Ramos (cell line): ENCODE measurements at regions not wholly inside any gene's neighbourhood (a gene's known extent, or its start where the extent isn't known, plus 50 kb on each side); places are given as distances from the start of the nearest gene placed in this dataset.
"Not testable (repeated sequence)": the region's sequence is repeated elsewhere in the genome, so short reads cannot be mapped to it uniquely, and the experiment has no call there.

ENCODE experiments used
- in situ Hi-C: fragments of 300-500 bp; cut with MboI; formaldehyde crosslinking; loops from one replicate; pipeline ENCODE4 v1.14.3; 2022; ENCODE audit warnings: low sequenced_read_pairs; ENCODE audit not compliant: unreplicated experiment

DNA sequence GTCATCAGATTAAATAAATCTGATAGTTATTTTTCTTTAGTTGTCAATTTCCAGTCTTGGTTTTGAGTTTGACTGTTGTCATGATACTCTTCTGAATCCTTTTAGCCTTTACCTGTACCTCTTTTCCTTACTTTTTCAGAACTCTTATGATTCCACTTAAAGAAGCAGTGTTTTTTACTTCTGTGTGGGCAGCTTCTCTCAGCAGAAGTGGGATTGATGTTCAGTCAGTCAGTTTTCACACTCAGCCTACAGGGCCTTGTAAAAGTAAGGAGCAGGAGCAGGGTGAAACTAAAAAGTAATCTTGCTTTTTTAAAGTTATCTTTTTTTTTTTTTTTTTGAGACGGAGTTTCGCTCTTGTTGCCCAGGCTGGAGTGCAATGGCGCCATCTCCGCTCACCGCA, 75.1 kb downstream of the HAUS1 start:
- in situ Hi-C loops, result no loop called here

DNA sequence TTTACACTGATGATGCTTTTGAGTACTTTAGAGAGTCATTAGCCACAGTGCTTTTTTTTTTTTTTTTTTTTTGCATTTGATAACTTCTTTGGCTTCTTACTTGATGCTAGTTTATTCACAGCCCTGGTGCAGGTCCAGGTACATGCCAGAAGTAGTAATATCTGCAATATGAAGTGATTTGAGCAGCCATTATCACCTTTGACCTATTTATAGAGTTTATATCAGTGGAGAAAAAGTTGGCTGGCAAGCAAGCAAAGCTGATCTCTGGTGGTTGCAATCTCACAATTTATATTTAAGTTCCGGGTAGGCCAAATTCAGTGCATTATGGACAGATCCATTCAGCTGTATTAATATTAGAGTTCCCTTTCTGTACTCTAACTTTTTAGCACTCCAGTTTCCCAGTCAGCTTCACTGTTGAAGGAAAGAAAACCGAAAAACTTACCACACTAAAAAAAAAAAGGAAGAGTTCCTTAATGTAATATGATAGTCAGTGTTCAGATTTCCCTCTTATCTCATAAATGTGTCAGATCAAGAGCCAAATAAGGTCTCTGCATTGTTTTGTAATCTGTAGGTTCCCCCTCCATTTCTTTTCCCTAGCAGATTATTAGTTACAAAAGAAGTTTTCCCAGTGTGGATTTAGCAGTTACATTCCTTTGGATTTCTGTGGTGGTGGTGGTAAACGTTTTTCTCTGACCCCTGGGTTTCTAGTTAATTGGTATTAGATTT, 78.6 kb downstream of the HAUS1 start:
- in situ Hi-C loops, result no loop called here

DNA sequence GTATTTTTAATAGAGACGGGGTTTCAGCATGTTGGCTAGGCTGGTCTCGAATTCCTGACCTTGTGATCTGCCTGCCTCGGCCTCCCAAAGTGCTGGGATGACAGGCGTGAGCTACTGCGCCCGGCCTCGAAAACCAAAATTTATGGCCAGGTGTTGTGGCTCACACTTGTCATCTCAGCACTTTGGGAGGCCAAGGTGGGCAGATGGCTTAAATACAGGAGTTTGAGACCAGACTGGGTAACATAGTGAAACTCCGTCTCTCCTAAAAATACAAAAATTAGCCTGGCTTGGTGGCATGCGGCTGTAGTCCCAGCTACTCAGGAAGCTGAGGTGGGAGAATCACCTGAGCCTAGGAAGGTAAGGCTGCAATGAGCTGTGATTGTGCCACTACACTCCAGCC, 80.1 kb downstream of the HAUS1 start:
- in situ Hi-C loops, result not testable (repeated sequence)

DNA sequence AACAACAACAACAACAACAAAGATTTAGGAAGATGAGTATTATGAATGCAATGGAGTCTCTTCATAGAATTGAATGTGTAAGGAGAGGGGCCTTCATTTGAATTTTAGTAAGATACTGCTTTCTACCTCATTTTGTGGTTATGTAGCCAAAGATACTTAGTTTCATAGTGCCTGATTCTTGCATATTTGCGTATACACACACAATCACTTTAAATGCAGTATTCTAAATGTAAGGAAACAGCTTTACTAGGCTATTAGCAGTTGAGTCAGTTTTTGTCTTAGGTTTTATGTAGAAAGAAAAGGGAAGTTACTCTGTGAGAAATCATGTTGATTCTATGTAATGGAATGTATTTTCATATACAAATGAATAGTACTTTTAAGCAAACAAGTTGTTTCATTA, 80.5 kb downstream of the HAUS1 start:
- in situ Hi-C loops, result no loop called here

DNA sequence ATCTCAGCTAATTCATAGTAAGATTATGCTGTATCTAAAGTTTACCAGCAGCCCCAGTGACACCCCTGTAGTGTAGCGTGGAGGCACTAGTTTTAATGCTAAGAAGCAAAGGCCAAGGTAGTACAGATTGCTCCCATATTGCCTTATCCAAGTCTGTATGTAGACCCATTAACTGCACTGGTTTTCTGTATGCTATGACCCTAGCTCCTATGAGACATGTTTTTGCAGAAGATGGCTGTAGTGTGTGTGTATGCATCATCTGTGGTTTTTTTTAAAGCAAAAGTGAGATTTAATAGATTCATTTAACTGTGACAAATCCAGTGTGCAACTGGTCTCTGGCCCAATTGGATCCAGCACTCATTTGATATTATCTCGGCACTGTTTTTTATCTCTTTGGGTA, 86.5 kb downstream of the HAUS1 start:
- in situ Hi-C loops, result no loop called here

DNA sequence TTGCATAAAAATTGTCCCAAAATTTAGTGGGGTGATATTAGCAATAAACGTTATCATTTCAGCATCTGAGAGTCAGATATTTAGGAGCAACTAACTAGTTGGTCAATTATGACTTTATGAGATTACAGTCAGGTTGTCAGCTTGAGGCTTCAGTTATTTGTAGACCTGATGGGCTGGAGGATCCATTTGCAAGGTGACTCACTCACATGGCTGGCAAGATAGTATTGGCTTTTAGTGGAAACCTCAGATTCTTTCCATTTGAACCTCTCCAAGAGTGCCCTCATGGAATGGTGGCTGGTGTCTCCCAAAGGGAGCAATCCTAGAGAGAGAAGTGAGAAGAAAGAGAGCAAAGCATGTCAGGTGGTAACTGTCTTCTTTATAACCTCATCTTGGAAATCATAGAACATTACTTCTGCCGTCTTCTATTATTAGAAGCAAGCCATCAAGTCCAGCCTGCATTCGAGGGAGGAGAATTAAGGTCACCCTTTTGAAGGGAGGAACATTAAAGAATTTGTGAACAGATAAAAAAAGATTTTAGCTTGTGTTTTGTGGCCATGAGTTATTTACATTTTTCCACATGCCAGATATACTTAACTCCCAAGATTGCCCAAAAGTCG, 92.5 kb downstream of the HAUS1 start:
- in situ Hi-C loops, result no loop called here

DNA sequence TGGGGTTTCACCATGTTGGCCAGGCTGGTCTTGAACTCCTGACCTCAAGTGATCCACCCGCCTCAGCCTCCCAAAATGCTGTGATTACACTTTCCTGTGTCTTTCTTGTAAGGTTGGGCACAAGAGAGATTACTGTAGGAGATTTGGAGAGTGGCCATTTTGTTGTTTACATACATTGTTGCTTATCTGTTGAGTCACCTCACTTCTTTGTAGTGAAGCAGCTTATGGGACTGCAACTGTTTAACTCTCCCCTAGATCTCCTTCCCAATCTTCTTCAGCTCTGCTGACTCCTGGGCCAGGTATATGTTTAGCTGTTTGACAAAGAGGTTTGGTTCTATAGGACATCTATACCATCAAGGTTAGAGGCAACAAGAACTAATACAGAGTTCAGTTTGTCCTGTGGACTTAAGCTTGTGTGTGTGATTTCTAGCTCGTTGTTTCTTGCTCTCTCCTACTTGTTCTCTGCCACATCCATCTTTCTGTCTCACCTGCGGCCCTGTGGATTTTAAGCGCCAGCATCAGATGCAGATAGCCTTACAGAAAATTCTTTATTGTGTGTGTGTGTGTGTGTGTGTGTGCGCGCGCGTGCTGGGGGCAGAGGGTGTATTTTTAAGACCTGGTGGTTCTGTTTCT, 95.4 kb downstream of the HAUS1 start:
- in situ Hi-C loops, result no loop called here

DNA sequence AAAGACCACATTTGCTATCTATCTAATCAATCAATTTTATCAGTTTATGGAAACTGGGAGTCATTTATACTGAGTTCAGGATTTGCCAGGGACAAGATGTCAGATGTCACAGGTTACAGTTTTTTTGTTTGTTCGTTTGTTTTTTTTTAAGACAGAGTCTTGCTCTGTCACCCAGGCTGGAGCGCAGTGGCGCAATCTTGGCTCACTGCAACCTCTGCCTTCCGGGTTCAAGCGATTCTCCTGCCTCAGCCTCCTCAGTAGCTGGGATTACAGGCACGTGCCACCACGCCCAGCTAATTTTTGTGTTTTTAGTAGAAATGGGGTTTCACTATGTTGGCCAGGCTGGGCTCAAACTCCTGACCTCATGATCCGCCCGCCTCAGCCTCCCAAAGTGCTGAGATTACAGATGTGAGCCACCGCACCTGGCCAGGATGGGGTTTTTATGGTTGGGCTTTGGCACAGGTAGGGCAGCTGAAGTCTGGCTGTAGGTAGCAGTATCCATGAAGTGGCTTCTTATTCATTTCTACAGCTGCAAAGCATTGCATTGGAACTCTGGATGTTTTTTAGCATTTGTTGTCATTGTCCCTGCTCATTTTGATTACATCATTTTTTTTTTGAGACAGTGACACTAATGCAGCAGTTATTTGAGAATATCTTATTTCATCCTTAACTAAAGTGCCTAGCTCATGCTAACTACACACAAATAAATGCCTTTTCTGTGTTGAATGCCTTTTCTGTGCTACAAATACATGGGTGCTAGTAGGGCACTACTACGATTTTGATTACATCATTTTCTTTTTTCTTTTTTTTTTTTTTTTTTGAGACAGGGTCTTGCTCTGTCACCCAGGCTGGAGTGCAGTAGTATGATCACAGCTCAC, 96.2 kb downstream of the HAUS1 start:
- in situ Hi-C loops, result not testable (repeated sequence)

DNA sequence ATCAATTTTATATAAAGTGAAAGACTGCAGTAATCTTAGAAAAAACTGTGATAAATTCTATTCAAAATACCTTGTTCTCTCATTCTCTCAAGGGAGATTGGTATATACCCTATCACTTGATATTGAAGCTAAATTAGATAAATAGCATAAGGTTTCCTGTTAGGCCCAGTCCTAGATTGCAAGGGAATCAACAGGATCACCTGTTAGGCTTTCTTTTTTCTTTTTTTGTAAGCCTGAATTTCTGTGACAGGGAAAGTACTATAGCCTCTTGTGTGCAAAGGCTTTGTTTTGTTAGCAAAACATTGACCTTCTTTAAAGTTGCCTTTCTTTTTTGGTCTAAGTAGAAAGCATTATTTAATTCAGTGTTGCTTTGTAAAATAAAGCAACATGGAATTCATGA, 100.0 kb downstream of the HAUS1 start:
- in situ Hi-C loops, result no loop called here

DNA sequence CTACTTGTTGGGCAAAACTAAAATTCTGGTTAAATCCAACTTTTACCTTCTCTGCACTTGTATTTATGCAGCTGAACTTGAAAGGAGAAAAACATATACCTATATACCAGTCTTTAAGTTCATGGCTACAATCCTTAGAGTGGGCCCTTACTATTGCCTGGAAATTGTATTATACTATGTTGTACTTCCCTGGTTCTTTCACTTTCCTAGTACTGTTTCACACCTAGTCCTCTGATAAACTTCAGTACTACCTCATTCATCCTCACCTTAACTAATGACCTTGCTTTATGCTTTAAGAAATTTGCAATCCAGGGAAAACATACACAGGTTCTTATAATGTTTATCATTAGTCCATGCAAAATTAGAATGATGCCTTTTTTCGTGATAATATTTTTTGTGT, 103.8 kb downstream of the HAUS1 start:
- in situ Hi-C loops, result no loop called here

DNA sequence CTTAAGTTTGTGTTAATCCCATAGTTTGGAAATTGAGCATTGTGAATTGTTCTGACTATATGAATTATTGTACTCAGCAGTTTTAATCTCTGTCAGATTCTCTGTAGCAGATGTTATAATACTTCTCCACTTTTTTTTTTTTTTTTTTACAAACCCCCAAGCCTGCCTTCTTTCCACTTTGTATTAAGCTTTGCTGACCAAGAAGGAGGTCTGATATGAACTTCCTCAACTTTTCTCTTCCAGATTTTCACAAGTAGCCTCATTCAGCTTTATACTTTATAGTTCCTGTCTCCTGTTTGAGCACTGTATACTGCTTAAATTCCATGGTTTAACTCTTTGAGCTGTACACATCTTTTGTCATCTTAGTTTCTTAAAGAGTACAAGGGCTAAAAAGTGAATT, 105.0 kb downstream of the HAUS1 start:
- in situ Hi-C loops, result no loop called here

DNA sequence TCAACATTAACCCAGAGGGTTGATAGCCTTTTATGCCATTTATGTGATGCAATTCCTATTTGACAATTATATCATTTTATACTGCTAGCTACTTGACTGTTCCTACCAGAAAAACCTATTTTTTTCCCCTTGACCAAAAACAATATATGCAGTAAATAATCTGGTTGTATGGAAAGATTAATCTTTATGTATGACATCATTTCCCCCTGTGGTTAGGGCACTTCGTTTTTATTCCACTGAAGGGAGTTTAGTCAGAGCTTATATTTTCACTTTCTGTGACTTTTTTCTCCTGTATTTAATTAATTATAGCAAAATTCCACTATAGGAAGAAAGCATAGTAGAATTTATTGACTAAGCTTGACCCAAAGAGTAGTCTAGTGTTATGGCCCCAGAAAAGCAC, 107.6 kb downstream of the HAUS1 start:
- in situ Hi-C loops, result no loop called here

DNA sequence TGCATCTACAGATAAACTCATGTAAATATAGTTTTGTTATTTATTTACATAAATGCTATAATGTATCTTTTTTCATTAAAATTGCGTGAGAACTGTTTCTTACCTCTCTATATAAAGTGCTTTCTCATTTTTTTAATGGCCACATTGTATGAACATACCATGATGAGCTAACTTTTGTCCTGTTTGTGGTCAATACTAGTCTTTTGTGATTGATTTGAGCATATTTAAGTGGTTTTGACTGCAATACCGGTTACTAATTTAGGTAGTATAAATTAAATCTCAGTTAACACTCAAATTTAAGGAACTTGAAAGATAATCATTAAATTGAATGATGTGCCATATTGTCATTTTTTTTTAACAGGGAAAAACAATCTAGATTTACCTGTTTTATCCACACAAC, 108.2 kb downstream of the HAUS1 start:
- in situ Hi-C loops, result no loop called here

DNA sequence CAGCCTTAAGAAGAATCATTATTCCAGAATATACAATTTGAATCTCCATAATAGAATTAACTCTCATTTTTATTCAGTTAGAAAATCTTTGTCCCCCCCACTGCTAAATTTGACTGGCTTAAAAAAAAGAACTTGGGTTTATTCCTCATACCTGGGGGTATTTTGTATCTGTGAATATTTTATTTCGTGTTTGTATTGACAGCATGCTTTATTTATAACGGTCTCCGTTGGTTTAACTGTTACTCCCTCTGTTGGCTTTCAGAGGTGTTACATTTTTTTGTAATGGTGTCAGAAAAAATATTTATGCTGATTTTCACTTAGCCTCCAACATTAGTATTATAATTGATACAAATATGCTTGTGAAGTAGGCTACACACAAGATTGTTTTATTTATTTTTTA, 109.1 kb downstream of the HAUS1 start:
- in situ Hi-C loops, result no loop called here

DNA sequence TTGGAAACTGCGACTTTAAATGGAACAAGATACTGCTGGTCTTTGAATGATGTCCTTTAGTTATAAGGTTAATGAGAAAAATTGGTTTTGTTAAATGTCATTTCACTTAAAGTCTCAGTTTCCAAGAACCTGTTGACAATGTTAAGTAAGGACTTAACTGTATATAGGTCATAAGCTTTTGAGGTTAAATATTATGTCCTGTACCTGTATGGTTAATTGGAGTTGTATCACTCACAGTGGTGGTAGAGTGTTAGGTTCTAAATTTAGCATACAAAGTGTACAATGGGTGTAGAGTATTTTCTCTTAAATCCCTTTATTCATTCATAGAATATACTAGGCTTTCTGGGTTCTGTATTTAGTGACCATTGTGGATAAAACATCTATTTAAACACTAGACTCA, 110.2 kb downstream of the HAUS1 start:
- in situ Hi-C loops, result no loop called here

DNA sequence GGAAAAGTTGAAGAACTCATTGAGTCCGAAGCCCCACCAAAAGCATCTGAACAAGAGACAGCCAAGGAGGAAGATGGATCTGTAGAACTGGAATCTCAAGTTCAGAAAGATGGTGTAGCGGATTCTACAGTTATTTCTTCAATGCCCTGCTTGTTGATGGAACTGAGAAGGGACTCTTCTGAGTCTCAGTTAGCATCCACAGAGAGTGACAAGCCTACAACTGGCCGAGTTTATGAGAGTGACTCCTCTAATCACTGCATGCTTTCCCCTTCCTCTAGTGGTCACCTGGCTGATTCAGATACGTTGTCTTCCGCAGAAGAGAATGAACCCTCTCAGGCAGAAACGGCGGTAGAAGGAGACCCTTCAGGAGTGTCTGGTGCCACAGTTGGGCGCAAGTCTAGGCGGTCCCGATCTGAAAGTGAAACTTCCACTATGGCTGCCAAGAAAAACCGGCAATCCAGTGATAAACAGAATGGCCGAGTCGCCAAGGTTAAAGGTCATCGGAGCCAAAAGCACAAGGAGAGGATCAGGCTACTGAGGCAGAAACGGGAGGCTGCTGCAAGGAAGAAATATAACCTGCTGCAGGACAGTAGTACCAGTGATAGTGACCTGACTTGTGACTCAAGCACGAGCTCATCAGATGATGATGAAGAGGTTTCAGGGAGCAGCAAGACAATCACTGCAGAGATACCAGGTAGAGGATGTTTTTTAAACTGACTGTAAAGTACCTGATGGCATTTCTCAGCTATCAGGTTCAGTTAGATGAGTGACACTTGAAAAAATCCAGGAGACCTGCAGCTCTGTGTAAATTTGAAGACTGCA, 111.9 kb downstream of the HAUS1 start:
- in situ Hi-C loops, result no loop called here

DNA sequence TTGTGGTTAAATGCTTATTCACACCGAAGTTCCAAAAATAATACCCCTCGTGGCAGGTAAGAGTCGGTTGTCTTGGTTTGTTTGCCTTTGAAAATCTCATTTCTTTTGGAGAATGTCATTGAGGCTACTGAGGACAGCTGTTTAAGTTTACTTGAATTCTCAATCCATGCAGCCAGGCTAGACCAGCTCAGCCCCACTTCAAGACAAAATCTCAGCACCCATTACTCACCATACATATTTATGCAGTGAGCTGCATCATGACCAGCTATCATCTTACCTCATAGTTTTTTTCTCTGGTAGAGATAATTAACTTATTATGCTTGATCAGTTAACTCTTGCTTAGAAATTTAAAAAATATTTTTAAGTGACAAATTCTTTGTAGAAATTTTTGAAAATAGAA, 115.9 kb downstream of the HAUS1 start:
- in situ Hi-C loops, result no loop called here

DNA sequence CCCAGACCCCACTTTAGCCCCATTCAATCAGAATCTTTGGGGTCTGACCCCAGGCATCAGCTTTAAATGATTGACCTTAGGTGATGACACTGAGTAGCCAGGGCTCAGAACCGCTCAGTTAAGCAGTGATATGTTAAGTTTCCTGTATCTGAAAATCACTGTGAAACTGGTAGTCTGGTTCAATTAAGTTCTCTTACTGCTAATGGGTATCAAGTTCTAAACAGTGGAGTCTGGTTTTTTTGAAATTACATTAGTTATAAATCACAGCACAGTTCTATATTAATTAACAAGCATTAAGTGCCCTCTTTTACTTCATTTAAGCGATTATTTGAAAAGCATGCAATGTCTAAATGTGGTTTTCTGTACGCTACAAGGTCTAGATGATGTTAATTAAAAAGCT, 117.9 kb downstream of the HAUS1 start:
- in situ Hi-C loops, result no loop called here

DNA sequence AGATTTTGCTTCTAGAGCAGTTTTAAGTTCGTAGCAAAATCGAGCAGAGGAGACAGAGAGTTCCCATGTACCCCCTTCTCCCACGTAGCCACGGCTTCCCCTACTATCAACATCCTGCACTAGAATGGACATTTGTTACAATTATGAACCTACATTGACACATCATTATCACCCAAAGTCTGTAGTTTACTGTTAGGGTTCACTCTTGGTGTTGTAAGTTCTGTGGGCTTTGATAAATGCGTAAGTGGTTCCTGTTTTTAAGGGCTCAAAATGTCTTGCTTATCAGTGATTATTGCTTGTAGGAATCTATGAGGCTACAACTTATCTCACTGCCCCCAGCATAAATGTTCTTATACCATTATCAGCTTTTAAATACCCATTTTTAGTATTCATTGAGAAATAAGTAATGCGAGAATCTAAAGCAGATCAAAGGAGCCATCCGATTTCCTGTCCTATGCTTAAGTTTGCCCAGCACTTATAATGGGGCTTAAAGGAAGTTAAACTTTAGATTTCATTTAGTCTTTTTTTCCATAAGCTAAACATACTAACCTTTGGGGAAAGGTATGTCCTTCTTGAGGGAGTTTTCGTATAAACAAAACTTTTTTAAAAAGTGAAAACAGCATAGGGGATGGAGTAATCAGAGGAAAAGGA, 118.7 kb downstream of the HAUS1 start:
- in situ Hi-C loops, result no loop called here
